ENCODE measurements at regions not wholly inside any gene's neighbourhood (a gene's known extent, or its start where the extent isn't known, plus 50 kb on each side); places are given as distances from the start of the nearest gene placed in this dataset.

GRCh38 chr18:72063001-72063400, 481.1 kb downstream of the CBLN2 start:
- no peak for TF ChIP-seq CTCF (IDR thresholded peaks at IDR 0.05)
- TF ChIP-seq EZH2phosphoT487 (IDR thresholded peaks at IDR 0.05): no peak
